ENCODE measurements at regions not wholly inside any gene's neighbourhood (a gene's known extent, or its start where the extent isn't known, plus 50 kb on each side); places are given as distances from the start of the nearest gene placed in this dataset.
A peak's percentile ranks its signal among the peaks of the same experiment; 100 is the strongest.

DNA sequence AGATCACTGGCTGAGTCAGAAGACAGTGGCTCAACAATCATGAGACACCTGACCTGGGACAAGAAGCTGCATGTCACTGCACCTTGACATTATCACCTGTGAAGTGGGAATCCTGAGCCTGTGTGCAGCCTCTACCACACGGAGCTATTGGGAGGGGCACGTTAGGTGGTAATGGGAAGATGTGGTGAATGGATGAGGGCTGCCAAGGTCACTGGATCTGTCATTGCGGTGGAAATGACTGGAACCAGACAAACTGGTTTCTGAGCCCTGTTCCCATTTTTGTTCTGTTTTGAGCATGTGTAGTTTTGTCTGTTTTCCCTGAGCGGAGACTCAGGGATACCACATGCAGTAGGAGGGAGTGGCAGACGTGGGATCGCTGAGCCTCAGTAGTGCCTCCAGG, 235.5 kb downstream of the OPA1 start:
- TF ChIP-seq CTCF (IDR thresholded peaks at IDR 0.05; ENCODE audit: extremely low read depth, insufficient read depth, missing control alignments), result no peak
- no peak for DNase-seq (ENCODE audit: low spot score)
- in situ Hi-C loops (cut with MboI; ENCODE audit: low pct_unique_long_range_greater_than_20kb, low sequenced_read_pairs, unreplicated experiment), result no loop called here

- no peak for DNase-seq (ENCODE audit: low spot score)
These were observed 236.8 kb downstream of the OPA1 start for GRCh38 chr3:193829781-193830180.

DNA sequence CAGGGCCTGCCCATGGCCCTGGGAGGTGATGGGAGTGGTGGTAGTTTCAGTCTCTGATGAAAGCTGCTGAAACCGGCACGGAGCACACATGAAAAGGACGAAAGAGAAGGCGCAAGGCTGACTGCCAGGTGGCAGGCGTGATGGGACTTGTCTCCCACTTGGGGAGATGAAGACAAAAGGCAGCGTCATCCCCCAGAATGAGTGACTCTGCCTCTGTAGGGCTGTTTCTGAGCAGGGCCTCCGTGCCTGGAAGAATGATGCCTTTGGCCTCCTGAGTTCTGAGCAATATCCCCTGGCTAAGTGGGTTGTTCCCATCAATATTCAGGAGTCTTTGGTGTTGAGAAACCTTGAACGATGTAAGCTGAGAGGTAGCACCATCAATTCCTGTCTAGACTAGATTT, 237.8 kb downstream of the OPA1 start:
- in situ Hi-C loops (cut with MboI; ENCODE audit: low pct_unique_long_range_greater_than_20kb, low sequenced_read_pairs, unreplicated experiment), result no loop called here
- DNase-seq (ENCODE audit: low spot score), result no peak
- no peak for TF ChIP-seq CTCF (IDR thresholded peaks at IDR 0.05; ENCODE audit: extremely low read depth, insufficient read depth, missing control alignments)

More at GRCh38 chr3:193829781-193830180, 236.8 kb downstream of the OPA1 start:
- TF ChIP-seq CTCF (IDR thresholded peaks at IDR 0.05; ENCODE audit: extremely low read depth, insufficient read depth, missing control alignments), result no peak
- in situ Hi-C loops (cut with MboI; ENCODE audit: low pct_unique_long_range_greater_than_20kb, low sequenced_read_pairs, unreplicated experiment), result no loop called here

DNA sequence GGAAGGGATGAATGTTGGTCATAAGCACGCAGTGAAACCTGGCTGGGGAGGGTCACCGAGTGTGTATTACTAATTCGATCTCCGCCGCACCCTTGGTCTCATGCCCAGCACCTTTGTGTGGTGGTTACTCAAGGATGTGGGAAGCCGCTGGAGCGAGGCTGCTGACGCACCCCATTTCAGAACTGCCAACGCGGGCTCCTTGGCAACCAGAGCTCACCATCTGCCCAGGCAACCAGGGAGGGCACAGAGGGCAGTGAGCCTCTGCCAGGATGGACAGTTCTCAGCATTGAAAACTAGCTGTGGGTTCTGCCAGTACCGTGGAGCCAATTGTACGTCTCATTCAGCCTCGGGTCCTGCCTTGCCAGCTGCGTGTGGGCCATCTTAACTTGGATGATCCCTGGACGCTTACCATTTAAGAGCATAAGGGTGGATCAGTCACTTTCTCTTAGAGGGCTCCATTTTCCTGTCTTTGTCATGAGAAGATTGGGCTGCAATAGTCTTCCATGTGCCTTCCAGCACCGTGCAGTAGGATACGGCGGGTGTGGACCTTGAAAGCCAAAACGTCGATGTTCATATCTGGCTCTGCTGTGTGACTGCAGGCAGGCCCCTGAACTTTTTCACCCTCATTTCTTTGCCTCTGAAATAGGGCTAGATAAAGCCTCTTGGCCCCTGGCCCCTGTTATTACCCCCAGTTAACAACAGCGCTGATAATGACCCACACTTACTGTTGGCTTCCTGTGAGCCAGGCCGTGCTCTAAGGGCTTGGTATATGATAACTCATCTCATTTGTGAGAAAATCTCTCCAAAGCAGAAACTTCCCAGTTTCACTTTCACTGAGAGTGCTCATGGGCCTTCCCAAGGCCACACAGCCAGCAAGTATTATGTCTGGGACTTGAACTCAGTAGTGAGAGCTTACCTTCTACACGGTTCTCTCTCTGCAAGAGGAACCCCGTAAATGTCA, 238.8 kb downstream of the OPA1 start:
- no peak for TF ChIP-seq CTCF (IDR thresholded peaks at IDR 0.05; ENCODE audit: extremely low read depth, insufficient read depth, missing control alignments)
- peak; percentile 35 for DNase-seq (ENCODE audit: low spot score)
- in situ Hi-C loops (cut with MboI; ENCODE audit: low pct_unique_long_range_greater_than_20kb, low sequenced_read_pairs, unreplicated experiment), result no loop called here

GRCh38 chr3:193832833-193833413, 239.9 kb downstream of the OPA1 start:
- in situ Hi-C loops (cut with MboI; ENCODE audit: low pct_unique_long_range_greater_than_20kb, low sequenced_read_pairs, unreplicated experiment), result no loop called here
- DNase-seq (ENCODE audit: low spot score), result no peak
- no peak for TF ChIP-seq CTCF (IDR thresholded peaks at IDR 0.05; ENCODE audit: extremely low read depth, insufficient read depth, missing control alignments)

GRCh38 chr3:193833592-193833991, 240.6 kb downstream of the OPA1 start:
- no peak for DNase-seq (ENCODE audit: low spot score)
- in situ Hi-C loops (cut with MboI; ENCODE audit: low pct_unique_long_range_greater_than_20kb, low sequenced_read_pairs, unreplicated experiment), result no loop called here
- no peak for TF ChIP-seq CTCF (IDR thresholded peaks at IDR 0.05; ENCODE audit: extremely low read depth, insufficient read depth, missing control alignments)

All from GM13977 (cell line).